A549 (cell line): ENCODE measurements at regions not wholly inside any gene's neighbourhood (a gene's known extent, or its start where the extent isn't known, plus 50 kb on each side); places are given as distances from the start of the nearest gene placed in this dataset.
A peak's percentile ranks its signal among the peaks of the same experiment; 100 is the strongest.

ENCODE experiments used
- ATAC-seq, 2 experiments: fragments of 200-7000 bp in 1 of 2; fragments of >200 bp in 1 of 2; cut with Nextera tagmentation in 1 of 2; cut with Tn5 transposase in 1 of 2; 3 replicates each; pipeline versions ENCODE4 v1.8.0 to v1.9.1; 2018 to 2020; ENCODE audit warnings: mild to moderate bottlenecking in 1 of 2, moderate library complexity in 1 of 2
- CTCF ChIA-PET: fragments of 300-600 bp; sonication (Branson Sonifier 250); formaldehyde crosslinking; extraction: SDS; loops from one replicate; lab custom pipeline; 2021; ENCODE audit warnings: antibody characterized with exemption, inconsistent platforms; lab: Yijun Ruan, JAX
- POLR2A ChIA-PET: fragments of 350-600 bp; formaldehyde crosslinking; extraction: SDS; loops from one replicate; lab custom pipeline; 2021; ENCODE audit warnings: antibody characterized with exemption, inconsistent platforms; lab: Yijun Ruan, JAX
- DNase-seq, 2 experiments: peaks; one replicate each; pipeline versions ENCODE4 v3.0.0 to v3.0.0-alpha.2; 2011 to 2016; ENCODE audit warnings: low read depth in 1 of 2, low spot score in 1 of 2
- FAIRE-seq: peaks from 2 replicates; lab custom pipeline; 2011; peaks lifted over from hg19 to GRCh38; lab: Jason Lieb, UNC
- H3K27ac ChIP-seq, 2 experiments: fragments of >200 bp; sonication (Bioruptor Twin); formaldehyde crosslinking; 3 replicates each; pipeline ENCODE4 v1.5.1; 2016 to 2017
- H3K4me1 ChIP-seq: fragments of >200 bp; sonication (Bioruptor Twin); formaldehyde crosslinking; 3 replicates; pipeline ENCODE4 v1.6.1; 2016
- H3K4me2 ChIP-seq: fragments of >200 bp; sonication (Bioruptor Twin); formaldehyde crosslinking; 3 replicates; pipeline ENCODE4 v1.6.1; 2016
- H3K4me3 ChIP-seq: fragments of >200 bp; sonication (Bioruptor Twin); formaldehyde crosslinking; 3 replicates; pipeline ENCODE4 v1.5.1; 2016
- H3K9me3 ChIP-seq: fragments of >200 bp; sonication (Bioruptor Twin); formaldehyde crosslinking; 3 replicates; pipeline ENCODE4 v1.6.1; 2016
- BCL3 ChIP-seq: fragments of >200 bp; sonication (Bioruptor Twin); formaldehyde crosslinking; IDR thresholded peaks from 3 replicates; pipeline ENCODE4 v1.6.1; 2016
- BHLHE40 ChIP-seq: IDR thresholded peaks from 2 replicates; pipeline ENCODE4 v1.6.1; 2012; ENCODE audit warnings: low read depth, low read length, inconsistent platforms
- CBX2 ChIP-seq: fragments of 200-600 bp; sonication (generic); IDR thresholded peaks from 2 replicates; pipeline ENCODE4 v1.6.1; 2016; ENCODE audit warnings: low read depth, mild to moderate bottlenecking, borderline replicate concordance
- CBX8 ChIP-seq: fragments of 200-600 bp; sonication (generic); IDR thresholded peaks from 2 replicates; pipeline ENCODE4 v1.6.1; 2016
- CEBPB ChIP-seq, 2 experiments: fragments of >200 bp in 1 of 2; sonication (Bioruptor Twin) in 1 of 2; formaldehyde crosslinking in 1 of 2; IDR thresholded peaks; 2 replicates each; pipeline ENCODE4 v1.6.1; 2012 to 2016
- CHD2 ChIP-seq: fragments of 150-350 bp; IDR thresholded peaks from 2 replicates; pipeline ENCODE4 v1.6.1; 2014; ENCODE audit warnings: low read length; ENCODE audit not compliant: partially characterized antibody
- CTCF ChIP-seq: fragments of >200 bp; sonication (Bioruptor Twin); formaldehyde crosslinking; IDR thresholded peaks from 3 replicates; pipeline ENCODE4 v1.5.1; 2016
- EHF ChIP-seq: fragments of 250-450 bp; sonication (Bioruptor Pico); IDR thresholded peaks from 2 replicates; pipeline ENCODE4 v1.5.0; 2020; ENCODE audit warnings: mild to moderate bottlenecking
- EHMT2 ChIP-seq: fragments of 200-600 bp; sonication (generic); IDR thresholded peaks from 2 replicates; pipeline ENCODE4 v1.6.1; 2016; ENCODE audit warnings: antibody characterized with exemption, low read depth, mild to moderate bottlenecking, moderate library complexity
- ESRRA ChIP-seq: fragments of 150-350 bp; IDR thresholded peaks from 2 replicates; pipeline ENCODE4 v1.6.1; 2014; ENCODE audit warnings: mild to moderate bottlenecking, low read length, borderline replicate concordance
- FOSL2 ChIP-seq, 2 experiments: fragments of 450-650 bp in 1 of 2; fragments of >200 bp in 1 of 2; sonication (Bioruptor Twin) in 1 of 2; formaldehyde crosslinking; IDR thresholded peaks; 2 replicates each; pipeline versions ENCODE4 v1.5.0 to v1.6.1; 2016 to 2020; ENCODE audit warnings: mild to moderate bottlenecking in 1 of 2, moderate library complexity in 1 of 2
- GATA3 ChIP-seq: IDR thresholded peaks from 2 replicates; pipeline ENCODE4 v1.6.1; 2012; ENCODE audit warnings: borderline replicate concordance
- HDAC2 ChIP-seq: fragments of 200-600 bp; sonication (generic); IDR thresholded peaks from 2 replicates; pipeline ENCODE4 v1.6.1; 2016
- HES2 ChIP-seq: fragments of >200 bp; sonication (Bioruptor Twin); formaldehyde crosslinking; IDR thresholded peaks from 2 replicates; pipeline ENCODE4 v1.6.1; 2016
- HMGXB4 ChIP-seq: fragments of 250-450 bp; sonication (Bioruptor Pico); IDR thresholded peaks from 2 replicates; pipeline ENCODE4 v1.5.0; 2021; ENCODE audit warnings: mild to moderate bottlenecking, moderate library complexity, borderline replicate concordance
- MAFK ChIP-seq: fragments of 450-650 bp; IDR thresholded peaks from 2 replicates; pipeline ENCODE4 v1.6.1; 2014; ENCODE audit not compliant: partially characterized antibody
- MYC ChIP-seq: IDR thresholded peaks from 2 replicates; pipeline ENCODE4 v1.6.1; 2012; ENCODE audit warnings: mild to moderate bottlenecking, inconsistent platforms, low read length, improper control_type of control experiment, borderline replicate concordance
- NPAS2 ChIP-seq: fragments of 250-450 bp; sonication (Bioruptor Pico); IDR thresholded peaks from 2 replicates; pipeline ENCODE4 v1.8.0; 2022; ENCODE audit warnings: mild to moderate bottlenecking, moderate library complexity, borderline replicate concordance
- PBX3 ChIP-seq: IDR thresholded peaks from 2 replicates; pipeline ENCODE4 v1.6.1; 2012
- POLR2AphosphoS2 ChIP-seq: conservative IDR thresholded peaks from 2 replicates; pipeline ENCODE4 v1.6.1; 2012; ENCODE audit warnings: low read length, improper control_type of control experiment, inconsistent platforms
- RARB ChIP-seq: fragments of 250-450 bp; sonication (Bioruptor Pico); IDR thresholded peaks from 2 replicates; pipeline ENCODE4 v1.8.0; 2021; ENCODE audit warnings: mild to moderate bottlenecking, moderate library complexity
- RCOR1 ChIP-seq: fragments of 150-350 bp; IDR thresholded peaks from 2 replicates; pipeline ENCODE4 v1.6.1; 2014; ENCODE audit warnings: antibody characterized with exemption, low read length, low read depth
- SMC3 ChIP-seq: fragments of >200 bp; sonication (Bioruptor Twin); formaldehyde crosslinking; IDR thresholded peaks from 3 replicates; pipeline ENCODE4 v1.6.1; 2018; ENCODE audit warnings: inconsistent platforms
- TP53 ChIP-seq: fragments of 250-450 bp; sonication (Bioruptor Pico); IDR thresholded peaks from 2 replicates; pipeline ENCODE4 v1.5.0; 2021; ENCODE audit warnings: mild to moderate bottlenecking, moderate library complexity
- WGBS: methylation state at CpG from one replicate; pipeline ENCODE4 v1.1.6; 2017; ENCODE audit errors: missing lambda C conversion rate; 5-methylcytosine and 5-hydroxymethylcytosine counted together

GRCh38 chr6:99148761-99149160, 200.7 kb downstream of the FAXC start:
- POLR2A ChIA-PET: no interaction called here
- DNase-seq (no peak), ATAC-seq (no peak), FAIRE-seq (no peak)
- no peak for TF ChIP-seq RCOR1
- TF ChIP-seq MAFK: peak; percentile 38
- CTCF ChIA-PET: no interaction called here
- Histone ChIP-seq H3K4me2 (no peak overlapping the region), H3K9me3 (no peaks in the 10 kb centered on the region), H3K4me3 (no peak overlapping the region), H3K4me1 (no peaks in the 10 kb centered on the region), H3K27ac (no peak overlapping the region)
- 0% methylated on average over 2 of the region's 2 CpGs for WGBS

- WGBS: 39% methylated on average over 2 of the region's 2 CpGs
- ChIA-PET CTCF (no interaction called here), POLR2A (no interaction called here)
- FAIRE-seq (no peak), ATAC-seq (no peak), DNase-seq (no peak)
- H3K4me1 ChIP-seq: no peaks in the 10 kb centered on the region
- H3K4me2 ChIP-seq: no peak overlapping the region
- no peak overlapping the region for H3K4me3 ChIP-seq
- no peak overlapping the region for H3K27ac ChIP-seq
- H3K9me3 ChIP-seq: no peaks in the 10 kb centered on the region
- TF ChIP-seq MYC (no peak), HES2 (no peak), GATA3 (no peak), NPAS2 (CRISPR knock-in tag) (no peak), TP53 (CRISPR knock-in tag) (no peak), CBX8 (no peak), RARB (no peak)
Observed at GRCh38 chr6:99148111-99148510, 200.4 kb upstream of the FBXL4 start.

GRCh38 chr6:99147206-99147605, 199.5 kb upstream of the FBXL4 start:
- no peaks in the 10 kb centered on the region for H3K9me3 ChIP-seq
- no peak overlapping the region for H3K4me3 ChIP-seq
- TF ChIP-seq CTCF (no peak), CBX2 (no peak), SMC3 (no peak), CHD2 (no peak), TP53 (CRISPR knock-in tag) (no peak), HMGXB4 (CRISPR knock-in tag) (no peak), EHF (CRISPR knock-in tag) (no peak), BHLHE40 (no peak), BCL3 (no peak), ESRRA (no peak), FOSL2 (IDR thresholded peaks at IDR 0.05) (no peak), FOSL2 (CRISPR knock-in tag; IDR thresholded peaks at IDR 0.05) (no peak), HDAC2 (no peak), GATA3 (no peak), PBX3 (no peak), CEBPB (IDR thresholded peaks at IDR 0.05) (no peak), POLR2AphosphoS2 (no peak), EHMT2 (no peak), MAFK (no peak)
- TF ChIP-seq, all 56 proteins: peak for 0
- H3K4me1 ChIP-seq: no peaks in the 10 kb centered on the region
- H3K27ac ChIP-seq: no peak overlapping the region
- ATAC-seq (no peak), DNase-seq (no peak), FAIRE-seq (no peak)
- H3K4me2 ChIP-seq: no peak overlapping the region
- ChIA-PET POLR2A (no interaction called here), CTCF (interaction anchor here (1.7 kb wide), 1 partner anchor 94 kb away, joined by 3 read pairs; no protein-coding TSS in a partner anchor)
- WGBS: 46% methylated on average over 5 of the region's 5 CpGs
